HCT116 (cell line): ENCODE measurements at regions not wholly inside any gene's neighbourhood (a gene's known extent, or its start where the extent isn't known, plus 50 kb on each side); places are given as distances from the start of the nearest gene placed in this dataset.

Source experiments
- EZH2phosphoT487 ChIP-seq: fragments of 200-600 bp; IDR thresholded peaks from 2 replicates; pipeline ENCODE4 v1.6.1; 2018; ENCODE audit warnings: antibody characterized with exemption, borderline replicate concordance
- FOSL1 ChIP-seq: IDR thresholded peaks from 2 replicates; pipeline ENCODE4 v1.6.1; 2012; ENCODE audit warnings: low read depth
- RAD21 ChIP-seq: IDR thresholded peaks from 2 replicates; pipeline ENCODE4 v1.6.1; 2012; ENCODE audit warnings: low read depth, mild to moderate bottlenecking
- TCF7L2 ChIP-seq: IDR thresholded peaks from 2 replicates; pipeline ENCODE4 v1.7.0; 2011; ENCODE audit warnings: borderline replicate concordance, inconsistent platforms; ENCODE audit not compliant: insufficient read depth, insufficient read length; ENCODE audit errors: extremely low read depth
- YY1 ChIP-seq: IDR thresholded peaks from 2 replicates; pipeline ENCODE4 v1.6.1; 2011; ENCODE audit warnings: low read length, low read depth, moderate library complexity, mild to moderate bottlenecking; ENCODE audit not compliant: insufficient replicate concordance; ENCODE audit errors: extremely low read depth
- ZFX ChIP-seq: fragments of 450-650 bp; IDR thresholded peaks from 2 replicates; pipeline ENCODE4 v1.6.1; 2017
- TF ChIP-seq, protein P1 (sequence below), 3 experiments: fragments of 200-600 bp in 1 of 3; sonication (generic) in 1 of 3; IDR thresholded peaks in 2 of 3; conservative IDR thresholded peaks in 1 of 3; 2 replicates each; pipeline ENCODE4 v1.5.1; 2012 to 2017; ENCODE audit warnings: low read depth in 2 of 3, low read length in 2 of 3, antibody characterized with exemption in 1 of 3, borderline replicate concordance in 1 of 3, control low read depth in 1 of 3, mild to moderate bottlenecking in 1 of 3, mixed read lengths in 1 of 3, mixed run types in 1 of 3, moderate library complexity in 1 of 3; ENCODE audit not compliant: insufficient read depth in 1 of 3
- TF ChIP-seq, protein P2 (sequence below): IDR thresholded peaks from 2 replicates; pipeline ENCODE4 v1.6.1; 2012; ENCODE audit warnings: low read depth

DNA sequence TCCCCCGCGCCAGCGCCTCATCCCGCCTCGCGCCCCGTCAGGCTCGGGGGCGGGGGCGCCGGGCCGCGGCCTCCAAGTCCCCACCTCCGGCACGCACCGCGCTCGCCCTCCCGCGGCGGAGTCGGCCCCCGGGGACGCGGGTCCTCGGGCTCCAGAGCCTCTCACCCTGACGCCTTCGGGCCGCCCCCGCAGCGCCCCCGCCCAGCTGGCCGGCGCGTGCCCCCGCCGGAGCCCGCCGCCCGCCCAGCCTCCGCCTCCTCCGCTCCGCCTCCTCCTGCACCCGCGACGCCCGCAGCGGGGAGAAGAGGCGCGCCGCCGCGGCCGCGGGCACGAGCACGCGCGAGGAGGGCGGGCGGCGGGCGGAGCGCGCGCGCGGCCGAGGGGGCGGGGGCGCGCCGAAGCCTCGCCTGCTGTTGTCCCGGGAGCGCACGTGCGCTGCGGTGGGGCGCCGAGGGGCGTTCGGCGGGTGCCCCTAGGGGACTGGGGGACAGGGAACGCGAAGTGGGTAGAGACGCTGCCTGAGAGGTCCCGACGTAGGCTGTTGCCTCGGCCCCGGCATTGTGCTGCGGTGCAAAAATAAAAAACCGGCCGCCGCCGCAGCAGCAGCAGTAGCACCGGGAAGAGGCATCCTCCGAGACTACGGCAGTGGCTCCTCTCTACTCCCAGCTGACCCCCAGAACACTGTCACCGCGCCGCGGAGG lies 87.4 kb upstream of the ARHGAP32 start (continued):
- TF ChIP-seq, protein P1, sequence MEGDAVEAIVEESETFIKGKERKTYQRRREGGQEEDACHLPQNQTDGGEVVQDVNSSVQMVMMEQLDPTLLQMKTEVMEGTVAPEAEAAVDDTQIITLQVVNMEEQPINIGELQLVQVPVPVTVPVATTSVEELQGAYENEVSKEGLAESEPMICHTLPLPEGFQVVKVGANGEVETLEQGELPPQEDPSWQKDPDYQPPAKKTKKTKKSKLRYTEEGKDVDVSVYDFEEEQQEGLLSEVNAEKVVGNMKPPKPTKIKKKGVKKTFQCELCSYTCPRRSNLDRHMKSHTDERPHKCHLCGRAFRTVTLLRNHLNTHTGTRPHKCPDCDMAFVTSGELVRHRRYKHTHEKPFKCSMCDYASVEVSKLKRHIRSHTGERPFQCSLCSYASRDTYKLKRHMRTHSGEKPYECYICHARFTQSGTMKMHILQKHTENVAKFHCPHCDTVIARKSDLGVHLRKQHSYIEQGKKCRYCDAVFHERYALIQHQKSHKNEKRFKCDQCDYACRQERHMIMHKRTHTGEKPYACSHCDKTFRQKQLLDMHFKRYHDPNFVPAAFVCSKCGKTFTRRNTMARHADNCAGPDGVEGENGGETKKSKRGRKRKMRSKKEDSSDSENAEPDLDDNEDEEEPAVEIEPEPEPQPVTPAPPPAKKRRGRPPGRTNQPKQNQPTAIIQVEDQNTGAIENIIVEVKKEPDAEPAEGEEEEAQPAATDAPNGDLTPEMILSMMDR (IDR thresholded peaks at IDR 0.05 in 2 of 3, conservative IDR thresholded peaks at IDR 0.05 in 1 of 3; ENCODE audit: borderline replicate concordance in 1 of 3, insufficient read depth in 1 of 3, low read depth in 2 of 3, low read length in 2 of 3) = no peak
- TF ChIP-seq YY1 = no peak
- TF ChIP-seq RAD21 = no peak
- no peak for TF ChIP-seq TCF7L2
- peak; percentile 3; the same call in 1 of the 2 replicates for TF ChIP-seq ZFX
- TF ChIP-seq EZH2phosphoT487 = no peak
- TF ChIP-seq, protein P2, sequence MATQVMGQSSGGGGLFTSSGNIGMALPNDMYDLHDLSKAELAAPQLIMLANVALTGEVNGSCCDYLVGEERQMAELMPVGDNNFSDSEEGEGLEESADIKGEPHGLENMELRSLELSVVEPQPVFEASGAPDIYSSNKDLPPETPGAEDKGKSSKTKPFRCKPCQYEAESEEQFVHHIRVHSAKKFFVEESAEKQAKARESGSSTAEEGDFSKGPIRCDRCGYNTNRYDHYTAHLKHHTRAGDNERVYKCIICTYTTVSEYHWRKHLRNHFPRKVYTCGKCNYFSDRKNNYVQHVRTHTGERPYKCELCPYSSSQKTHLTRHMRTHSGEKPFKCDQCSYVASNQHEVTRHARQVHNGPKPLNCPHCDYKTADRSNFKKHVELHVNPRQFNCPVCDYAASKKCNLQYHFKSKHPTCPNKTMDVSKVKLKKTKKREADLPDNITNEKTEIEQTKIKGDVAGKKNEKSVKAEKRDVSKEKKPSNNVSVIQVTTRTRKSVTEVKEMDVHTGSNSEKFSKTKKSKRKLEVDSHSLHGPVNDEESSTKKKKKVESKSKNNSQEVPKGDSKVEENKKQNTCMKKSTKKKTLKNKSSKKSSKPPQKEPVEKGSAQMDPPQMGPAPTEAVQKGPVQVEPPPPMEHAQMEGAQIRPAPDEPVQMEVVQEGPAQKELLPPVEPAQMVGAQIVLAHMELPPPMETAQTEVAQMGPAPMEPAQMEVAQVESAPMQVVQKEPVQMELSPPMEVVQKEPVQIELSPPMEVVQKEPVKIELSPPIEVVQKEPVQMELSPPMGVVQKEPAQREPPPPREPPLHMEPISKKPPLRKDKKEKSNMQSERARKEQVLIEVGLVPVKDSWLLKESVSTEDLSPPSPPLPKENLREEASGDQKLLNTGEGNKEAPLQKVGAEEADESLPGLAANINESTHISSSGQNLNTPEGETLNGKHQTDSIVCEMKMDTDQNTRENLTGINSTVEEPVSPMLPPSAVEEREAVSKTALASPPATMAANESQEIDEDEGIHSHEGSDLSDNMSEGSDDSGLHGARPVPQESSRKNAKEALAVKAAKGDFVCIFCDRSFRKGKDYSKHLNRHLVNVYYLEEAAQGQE = no peak
- TF ChIP-seq FOSL1 = no peak
- TF ChIP-seq, all 23 proteins: peak for 5
